Mesenchymal stem cell (in vitro differentiated cells and primary cell): ENCODE measurements at regions not wholly inside any gene's neighbourhood (a gene's known extent, or its start where the extent isn't known, plus 50 kb on each side); places are given as distances from the start of the nearest gene placed in this dataset.
A peak's percentile ranks its signal among the peaks of the same experiment; 100 is the strongest.

Source experiments
- DNase-seq: peaks from one replicate; pipeline ENCODE4 v3.0.0-alpha.2; 2013
- H2AFZ ChIP-seq: one replicate; pipeline ENCODE4 v1.6.1; 2013; ENCODE audit warnings: low read depth, mild to moderate bottlenecking, control low read depth, inconsistent platforms, low read length, moderate library complexity
- H2AK5ac ChIP-seq: 2 replicates; pipeline ENCODE4 v1.6.1; 2013; ENCODE audit warnings: low read length, moderate library complexity, mild to moderate bottlenecking, inconsistent platforms; ENCODE audit not compliant: severe bottlenecking
- H2BK120ac ChIP-seq: one replicate; pipeline ENCODE4 v1.6.1; 2013; ENCODE audit warnings: low read depth, mild to moderate bottlenecking, inconsistent platforms, low read length, moderate library complexity
- H2BK12ac ChIP-seq, 2 experiments: one replicate each; pipeline ENCODE4 v1.6.1; 2013; ENCODE audit warnings: inconsistent platforms in 2 of 2, low read length in 2 of 2, mild to moderate bottlenecking in 2 of 2, moderate library complexity in 2 of 2, control low read depth in 1 of 2
- H2BK15ac ChIP-seq: one replicate; pipeline ENCODE4 v1.6.1; 2013; ENCODE audit warnings: mild to moderate bottlenecking, low read depth, inconsistent platforms; ENCODE audit not compliant: poor library complexity, severe bottlenecking
- H2BK5ac ChIP-seq: 2 replicates; pipeline ENCODE4 v1.6.1; 2013; ENCODE audit warnings: low read depth, mild to moderate bottlenecking, low read length, control low read depth, inconsistent platforms; ENCODE audit not compliant: poor library complexity, severe bottlenecking
- H3K14ac ChIP-seq, 2 experiments: one replicate each; pipeline ENCODE4 v1.6.1; 2013; ENCODE audit warnings: inconsistent platforms in 2 of 2, low read length in 2 of 2, control low read depth in 1 of 2, mild to moderate bottlenecking in 1 of 2, moderate library complexity in 1 of 2
- H3K18ac ChIP-seq, 2 experiments: one replicate each; pipeline ENCODE4 v1.6.1; 2013; ENCODE audit warnings: inconsistent platforms in 2 of 2, low read length in 2 of 2, control low read depth in 1 of 2, low read depth in 1 of 2, mild to moderate bottlenecking in 1 of 2
- H3K23ac ChIP-seq, 2 experiments: one replicate each; pipeline ENCODE4 v1.6.1; 2013; ENCODE audit warnings: inconsistent platforms in 2 of 2, low read length in 2 of 2, mild to moderate bottlenecking in 2 of 2, moderate library complexity in 2 of 2, control low read depth in 1 of 2
- H3K27ac ChIP-seq: 2 replicates; pipeline ENCODE4 v1.5.1; 2013; ENCODE audit warnings: mild to moderate bottlenecking, moderate library complexity, low read length, control low read depth, inconsistent platforms; ENCODE audit not compliant: poor library complexity, severe bottlenecking
- H3K27me3 ChIP-seq, 2 experiments: 2 replicates each; pipeline versions ENCODE4 v1.6.1 to v1.7.0; 2013; ENCODE audit warnings: low read length in 2 of 2, mild to moderate bottlenecking in 2 of 2, moderate library complexity in 2 of 2, control low read depth in 1 of 2, inconsistent platforms in 1 of 2; ENCODE audit not compliant: control insufficient read depth in 1 of 2, insufficient read depth in 1 of 2
- H3K36me3 ChIP-seq, 2 experiments: 2 replicates each; pipeline versions ENCODE4 v1.6.1 to v1.7.0; 2013; ENCODE audit warnings: low read length in 2 of 2, control low read depth in 1 of 2, inconsistent platforms in 1 of 2, low read depth in 1 of 2, mild to moderate bottlenecking in 1 of 2; ENCODE audit not compliant: insufficient read depth in 2 of 2, control insufficient read depth in 1 of 2
- H3K4ac ChIP-seq, 2 experiments: one replicate each; pipeline ENCODE4 v1.6.1; 2013; ENCODE audit warnings: inconsistent platforms in 2 of 2, low read length in 2 of 2, mild to moderate bottlenecking in 2 of 2, moderate library complexity in 2 of 2, control low read depth in 1 of 2, low read depth in 1 of 2
- H3K4me1 ChIP-seq: 2 replicates; pipeline ENCODE4 v1.6.1; 2013; ENCODE audit warnings: low read depth, low read length, control low read depth; ENCODE audit not compliant: control insufficient read depth, insufficient read depth
- H3K4me2 ChIP-seq: 2 replicates; pipeline ENCODE4 v1.6.1; 2013; ENCODE audit warnings: low read length, mild to moderate bottlenecking, inconsistent platforms; ENCODE audit not compliant: poor library complexity, severe bottlenecking
- H3K4me3 ChIP-seq, 2 experiments: 2 replicates each; pipeline versions ENCODE4 v1.5.1 to v1.7.0; 2013; ENCODE audit warnings: low read length in 2 of 2, mild to moderate bottlenecking in 2 of 2, control low read depth in 1 of 2, low read depth in 1 of 2; ENCODE audit not compliant: insufficient read depth in 1 of 2
- H3K79me1 ChIP-seq: replicated peaks from 2 replicates; pipeline ENCODE4 v1.6.1; 2013; ENCODE audit warnings: mild to moderate bottlenecking, control low read depth, low read length, inconsistent platforms; ENCODE audit not compliant: poor library complexity, severe bottlenecking
- H3K9ac ChIP-seq: 2 replicates; pipeline ENCODE4 v1.7.0; 2013; ENCODE audit warnings: mild to moderate bottlenecking, low read length, moderate library complexity
- H3K9me3 ChIP-seq: 2 replicates; pipeline ENCODE4 v1.7.0; 2013; ENCODE audit warnings: mild to moderate bottlenecking, low read length; ENCODE audit not compliant: control insufficient read depth
- H4K8ac ChIP-seq: one replicate; pipeline ENCODE4 v1.6.1; 2013; ENCODE audit warnings: inconsistent platforms, mild to moderate bottlenecking, low read length, moderate library complexity
- H4K91ac ChIP-seq: one replicate; pipeline ENCODE4 v1.6.1; 2013; ENCODE audit warnings: mild to moderate bottlenecking, low read length, inconsistent platforms
- WGBS: methylation state at CpG from one replicate; pipeline ENCODE4 v1.1.7; 2013; ENCODE audit warnings: mixed read lengths; 5-methylcytosine and 5-hydroxymethylcytosine counted together

DNA sequence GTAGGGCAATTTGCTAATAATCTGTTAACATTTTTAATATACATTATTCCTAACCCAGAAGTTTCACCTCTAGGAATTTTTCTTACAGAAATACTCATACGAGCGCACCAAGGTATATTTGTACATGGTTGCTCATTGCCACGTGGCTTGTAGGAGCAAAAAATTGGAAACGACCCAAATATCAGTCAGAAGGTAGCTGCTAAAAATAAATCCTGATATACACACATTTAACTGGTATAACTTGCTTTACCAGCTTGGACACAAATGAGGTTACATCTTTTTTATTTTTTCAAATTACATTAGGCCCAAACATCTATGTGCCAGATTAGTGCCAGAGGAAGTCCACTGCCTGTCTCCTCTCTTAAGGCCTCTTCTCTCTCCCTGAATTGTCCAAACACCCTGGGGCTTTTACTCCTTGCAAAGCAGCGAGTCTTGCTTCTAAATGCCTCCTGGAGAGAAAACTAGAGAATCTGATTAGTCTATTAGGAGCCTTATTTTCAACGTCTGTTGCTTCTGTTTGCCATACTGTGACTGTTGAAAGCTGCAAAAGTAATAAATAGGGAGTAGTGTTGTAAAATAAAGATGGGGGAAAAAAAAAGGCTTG lies 92.0 kb upstream of the SSBP2 start:
- H3K23ac ChIP-seq, result no peak overlapping the region
- DNase-seq, result no peak
- no peaks in the 10 kb centered on the region for H3K36me3 ChIP-seq
- H2BK15ac ChIP-seq, result no peak overlapping the region
- no peak overlapping the region for H2BK120ac ChIP-seq
- no peak overlapping the region for H3K4me2 ChIP-seq
- no peak overlapping the region for H3K18ac ChIP-seq
- H4K91ac ChIP-seq, result no peak overlapping the region
- no peaks in the 10 kb centered on the region for H3K4me1 ChIP-seq
- H3K79me1 ChIP-seq, result no peaks in the 10 kb centered on the region
- no peak overlapping the region for H3K4ac ChIP-seq
- no peak overlapping the region for H2AK5ac ChIP-seq
- H3K9me3 ChIP-seq, result no peaks in the 10 kb centered on the region
- WGBS, result 78% methylated on average over 6 of the region's 6 CpGs
- H2BK12ac ChIP-seq, result no peak overlapping the region
- no peak overlapping the region for H2AFZ ChIP-seq
- no peak overlapping the region for H2BK5ac ChIP-seq
- no peak overlapping the region for H3K27ac ChIP-seq
- H3K27me3 ChIP-seq, result no peaks in the 10 kb centered on the region
- no peak overlapping the region for H3K9ac ChIP-seq
- no peak overlapping the region for H3K14ac ChIP-seq
- no peak overlapping the region for H4K8ac ChIP-seq
- no peak overlapping the region for H3K4me3 ChIP-seq

DNA sequence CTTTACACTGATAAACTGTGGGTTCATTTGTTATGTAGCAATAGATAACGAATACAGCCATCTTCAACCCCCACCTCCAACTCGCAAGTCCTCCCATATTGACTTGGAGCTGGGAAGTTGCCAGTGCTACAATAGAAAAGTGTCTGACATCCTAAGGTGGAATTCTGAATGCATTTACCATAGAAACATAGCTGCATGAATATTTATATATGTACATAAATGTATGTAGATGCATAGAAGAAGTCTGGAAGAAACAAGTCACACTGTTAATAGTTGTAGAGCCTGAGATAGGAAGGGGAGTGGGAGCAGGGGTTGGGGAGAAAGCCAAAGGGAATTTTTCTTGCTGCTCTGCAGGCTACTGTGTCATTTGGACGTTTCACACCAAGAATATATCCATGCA lies 88.1 kb upstream of the SSBP2 start:
- Histone ChIP-seq H3K9ac (no peak overlapping the region), H2BK5ac (no peak overlapping the region)

DNA sequence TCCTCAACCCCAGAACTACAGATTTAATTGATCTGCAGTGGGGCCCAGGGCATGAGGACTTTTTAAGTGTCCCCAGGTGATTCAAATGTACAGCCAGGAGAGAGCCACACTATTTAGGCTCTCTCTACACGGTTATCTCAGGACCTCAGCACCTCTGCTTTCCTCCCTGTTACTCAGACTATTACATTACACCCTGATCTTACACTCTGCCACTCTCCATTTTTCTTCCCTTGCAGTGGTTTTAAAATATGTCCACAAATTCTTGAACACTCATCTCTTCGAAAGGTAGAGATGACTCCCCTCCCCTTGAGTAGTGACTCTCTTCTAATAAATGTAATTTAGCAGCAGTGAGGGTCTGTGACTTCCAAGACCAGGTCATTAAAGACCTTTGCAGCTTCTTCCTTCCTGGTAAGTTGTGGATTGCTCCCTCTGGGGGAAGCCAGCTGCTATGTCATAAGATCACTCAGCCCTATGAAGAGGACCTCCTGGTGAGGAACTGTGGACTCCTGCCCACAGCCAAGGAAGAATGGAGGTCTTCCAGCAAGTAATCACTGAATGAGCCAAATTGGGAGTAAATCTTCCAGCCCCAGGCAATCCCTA lies 87.5 kb upstream of the SSBP2 start:
- Histone ChIP-seq H3K4me2 (no peak overlapping the region), H3K14ac (no peak overlapping the region), H3K27me3 (no peaks in the 10 kb centered on the region), H2BK12ac (no peak overlapping the region), H3K9me3 (no peaks in the 10 kb centered on the region), H3K4me1 (no peaks in the 10 kb centered on the region), H3K18ac (no peak overlapping the region), H3K9ac (no peak overlapping the region), H2BK5ac (no peak overlapping the region), H2AK5ac (no peak overlapping the region), H2BK15ac (no peak overlapping the region), H2BK120ac (no peak overlapping the region), H3K27ac (no peak overlapping the region), H2AFZ (no peak overlapping the region), H3K36me3 (no peaks in the 10 kb centered on the region), H3K23ac (no peak overlapping the region), H4K91ac (no peak overlapping the region), H4K8ac (no peak overlapping the region), H3K4me3 (no peak overlapping the region), H3K79me1 (no peaks in the 10 kb centered on the region), H3K4ac (no peak overlapping the region)
- DNase-seq, result peak; percentile 59
- 45% methylated on average over 2 of the region's 2 CpGs for WGBS

More for the DNA sequence above, 88.1 kb upstream of the SSBP2 start:
- Histone ChIP-seq H3K4me3 (no peak overlapping the region), H3K23ac (no peak overlapping the region), H2BK12ac (no peak overlapping the region), H3K27ac (no peak overlapping the region), H3K4ac (no peak overlapping the region), H3K9me3 (no peaks in the 10 kb centered on the region), H2AFZ (no peak overlapping the region), H3K36me3 (no peaks in the 10 kb centered on the region), H3K18ac (no peak overlapping the region), H4K8ac (no peak overlapping the region), H3K27me3 (no peaks in the 10 kb centered on the region), H4K91ac (no peak overlapping the region), H3K14ac (no peak overlapping the region), H2BK120ac (no peak overlapping the region), H3K4me2 (no peak overlapping the region), H2BK15ac (no peak overlapping the region), H2AK5ac (no peak overlapping the region), H3K79me1 (no peaks in the 10 kb centered on the region), H3K4me1 (no peaks in the 10 kb centered on the region)
- DNase-seq, result no peak
- no CpG with 5 or more reads among the region's 3 CpGs for WGBS

DNA sequence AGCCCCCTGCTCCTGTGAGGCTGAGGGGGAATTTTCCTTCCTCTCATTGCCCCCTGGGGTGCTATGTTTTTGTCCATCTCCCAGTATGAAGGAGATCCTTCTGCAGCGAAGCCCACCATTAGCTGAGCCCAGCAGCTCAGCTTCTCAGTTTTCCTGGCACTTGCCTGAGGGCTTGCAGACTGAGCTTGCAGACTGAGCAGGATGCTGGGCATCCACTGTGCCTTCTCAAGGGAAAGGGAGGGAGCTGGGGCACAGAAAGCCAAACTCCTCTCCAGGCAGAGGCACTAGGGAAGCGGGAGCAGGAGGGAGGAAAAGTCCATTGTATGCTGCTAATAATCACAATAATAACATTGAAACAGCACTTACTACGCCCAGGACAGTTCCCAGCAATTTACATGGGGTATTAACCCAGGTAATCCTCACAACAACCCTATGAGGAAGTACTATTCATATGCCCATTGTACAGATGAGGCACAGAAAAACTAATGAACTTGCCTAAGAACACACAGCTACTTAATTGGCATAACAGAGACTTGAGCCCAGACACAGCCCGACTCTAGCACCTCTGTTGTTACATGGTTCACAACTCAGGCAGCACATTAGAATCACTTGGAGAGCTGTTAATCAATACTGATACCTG lies 86.9 kb upstream of the SSBP2 start:
- H2BK12ac ChIP-seq, result no peak overlapping the region
- H3K27me3 ChIP-seq, result no peaks in the 10 kb centered on the region
- H3K36me3 ChIP-seq, result no peaks in the 10 kb centered on the region
- no peaks in the 10 kb centered on the region for H3K9me3 ChIP-seq
- no peak overlapping the region for H3K14ac ChIP-seq
- no peak overlapping the region for H2AK5ac ChIP-seq
- WGBS, result 91% methylated on average over 3 of the region's 4 CpGs
- H3K4me2 ChIP-seq, result no peak overlapping the region
- DNase-seq, result no peak
- no peak overlapping the region for H4K91ac ChIP-seq
- no peak overlapping the region for H2BK5ac ChIP-seq
- H2BK120ac ChIP-seq, result no peak overlapping the region
- peak overlapping the region; percentile 22 for H4K8ac ChIP-seq
- no peaks in the 10 kb centered on the region for H3K4me1 ChIP-seq
- no peaks in the 10 kb centered on the region for H3K79me1 ChIP-seq
- H3K23ac ChIP-seq, result no peak overlapping the region
- no peak overlapping the region for H3K4ac ChIP-seq
- H3K18ac ChIP-seq, result no peak overlapping the region
- H2AFZ ChIP-seq, result no peak overlapping the region
- no peak overlapping the region for H3K4me3 ChIP-seq
- no peak overlapping the region for H3K27ac ChIP-seq
- no peak overlapping the region for H3K9ac ChIP-seq
- H2BK15ac ChIP-seq, result no peak overlapping the region
